Duodenal mucosa (tissue), 2 donors: ENCODE measurements at regions not wholly inside any gene's neighbourhood (a gene's known extent, or its start where the extent isn't known, plus 50 kb on each side); places are given as distances from the start of the nearest gene placed in this dataset.
"Not testable (repeated sequence)": the region's sequence is repeated elsewhere in the genome, so short reads cannot be mapped to it uniquely, and the experiment has no call there.

ENCODE experiments used
- H3K27ac ChIP-seq: one replicate; pipeline ENCODE4 v1.7.0; 2013; ENCODE audit warnings: low read depth, low read length
- H3K27me3 ChIP-seq, 2 donors: one replicate each; pipeline ENCODE4 v1.7.0; 2013; ENCODE audit warnings: low read length in 2 of 2, control low read depth in 1 of 2; ENCODE audit not compliant: insufficient read depth in 2 of 2, control insufficient read depth in 1 of 2
- H3K36me3 ChIP-seq, 2 donors: one replicate each; pipeline ENCODE4 v1.7.0; 2013; ENCODE audit warnings: low read length in 2 of 2, control low read depth in 1 of 2; ENCODE audit not compliant: insufficient read depth in 2 of 2, control insufficient read depth in 1 of 2
- H3K4me1 ChIP-seq, 2 donors: one replicate each; pipeline ENCODE4 v1.7.0; 2013; ENCODE audit warnings: low read length in 2 of 2, control low read depth in 1 of 2; ENCODE audit not compliant: insufficient read depth in 2 of 2, control insufficient read depth in 1 of 2
- H3K4me3 ChIP-seq, 2 donors: one replicate each; pipeline ENCODE4 v1.7.0; 2013; ENCODE audit warnings: low read length in 2 of 2, low read depth in 1 of 2
- H3K9ac ChIP-seq, 2 donors: one replicate each; pipeline ENCODE4 v1.7.0; 2013; ENCODE audit warnings: low read length in 2 of 2, low read depth in 1 of 2
- H3K9me3 ChIP-seq, 2 donors: one replicate each; pipeline ENCODE4 v1.7.0; 2013; ENCODE audit warnings: low read length in 2 of 2, control low read depth in 1 of 2; ENCODE audit not compliant: control insufficient read depth in 1 of 2

DNA sequence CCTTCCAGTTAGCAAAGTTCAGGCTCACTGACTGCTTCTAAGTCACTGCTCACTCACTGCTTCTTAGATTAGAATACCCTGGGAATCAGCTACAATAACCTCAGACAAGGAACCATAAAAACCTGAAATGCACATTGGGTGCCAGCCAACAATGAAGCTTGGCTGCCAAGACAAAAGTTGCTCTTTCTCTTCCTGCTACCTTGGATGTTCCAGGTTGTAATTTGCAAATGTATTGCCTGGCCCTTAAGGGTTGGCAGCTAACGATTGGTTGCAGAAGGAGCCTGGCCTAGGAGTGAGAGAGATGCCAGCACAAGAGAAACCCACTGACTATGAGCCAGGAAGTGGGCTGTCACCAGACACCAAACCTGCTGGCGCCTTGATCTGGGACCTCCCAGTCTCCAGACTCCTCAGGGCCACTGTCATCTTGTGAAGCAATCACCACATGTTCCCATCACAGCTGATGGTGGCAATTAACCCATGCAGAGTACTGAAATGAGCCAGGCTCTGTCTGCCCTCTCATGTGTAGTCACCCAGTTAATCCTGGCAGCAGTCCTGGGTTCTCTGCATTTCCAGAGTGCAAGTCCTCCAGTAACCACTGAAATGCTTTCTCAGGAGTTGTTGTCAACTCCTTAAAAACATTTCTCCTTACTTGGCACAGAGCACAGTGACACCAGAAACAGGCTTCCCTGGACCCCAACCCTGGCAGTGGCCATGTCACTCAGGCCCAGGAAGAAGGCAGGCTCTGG, 240.3 kb upstream of the NPAP1 start:
- not testable (repeated sequence) for H3K4me1 ChIP-seq, H3K9ac ChIP-seq, H3K27ac ChIP-seq, H3K9me3 ChIP-seq, H3K4me3 ChIP-seq, H3K36me3 ChIP-seq, H3K27me3 ChIP-seq

GRCh38 chr15:24437270-24437669, 238.3 kb upstream of the NPAP1 start:
- not testable (repeated sequence) for H3K27ac ChIP-seq, H3K9ac ChIP-seq, H3K9me3 ChIP-seq, H3K4me3 ChIP-seq, H3K27me3 ChIP-seq, H3K4me1 ChIP-seq, H3K36me3 ChIP-seq

DNA sequence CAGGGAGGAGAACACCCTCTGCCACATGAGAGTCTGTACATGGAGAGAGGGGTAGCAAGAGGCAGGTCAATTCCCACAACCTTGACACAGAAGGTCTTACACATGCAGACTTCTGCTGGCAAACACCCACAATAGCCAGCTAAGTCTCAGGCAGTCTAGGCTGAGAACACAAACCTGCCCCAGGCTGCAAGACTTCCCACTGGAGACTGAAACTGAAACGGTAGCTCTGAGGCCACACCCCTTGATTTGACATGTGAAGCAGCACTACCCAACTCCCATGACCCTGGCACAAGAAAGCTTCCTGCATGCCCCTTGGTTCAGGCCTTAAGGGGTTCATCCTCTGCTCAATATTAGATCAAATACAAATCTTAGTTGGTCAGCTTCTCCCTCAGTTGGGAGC, 237.8 kb upstream of the NPAP1 start:
- H3K9me3 ChIP-seq, H3K4me3 ChIP-seq, H3K27ac ChIP-seq, H3K36me3 ChIP-seq, H3K4me1 ChIP-seq, H3K9ac ChIP-seq, H3K27me3 ChIP-seq: not testable (repeated sequence)

DNA sequence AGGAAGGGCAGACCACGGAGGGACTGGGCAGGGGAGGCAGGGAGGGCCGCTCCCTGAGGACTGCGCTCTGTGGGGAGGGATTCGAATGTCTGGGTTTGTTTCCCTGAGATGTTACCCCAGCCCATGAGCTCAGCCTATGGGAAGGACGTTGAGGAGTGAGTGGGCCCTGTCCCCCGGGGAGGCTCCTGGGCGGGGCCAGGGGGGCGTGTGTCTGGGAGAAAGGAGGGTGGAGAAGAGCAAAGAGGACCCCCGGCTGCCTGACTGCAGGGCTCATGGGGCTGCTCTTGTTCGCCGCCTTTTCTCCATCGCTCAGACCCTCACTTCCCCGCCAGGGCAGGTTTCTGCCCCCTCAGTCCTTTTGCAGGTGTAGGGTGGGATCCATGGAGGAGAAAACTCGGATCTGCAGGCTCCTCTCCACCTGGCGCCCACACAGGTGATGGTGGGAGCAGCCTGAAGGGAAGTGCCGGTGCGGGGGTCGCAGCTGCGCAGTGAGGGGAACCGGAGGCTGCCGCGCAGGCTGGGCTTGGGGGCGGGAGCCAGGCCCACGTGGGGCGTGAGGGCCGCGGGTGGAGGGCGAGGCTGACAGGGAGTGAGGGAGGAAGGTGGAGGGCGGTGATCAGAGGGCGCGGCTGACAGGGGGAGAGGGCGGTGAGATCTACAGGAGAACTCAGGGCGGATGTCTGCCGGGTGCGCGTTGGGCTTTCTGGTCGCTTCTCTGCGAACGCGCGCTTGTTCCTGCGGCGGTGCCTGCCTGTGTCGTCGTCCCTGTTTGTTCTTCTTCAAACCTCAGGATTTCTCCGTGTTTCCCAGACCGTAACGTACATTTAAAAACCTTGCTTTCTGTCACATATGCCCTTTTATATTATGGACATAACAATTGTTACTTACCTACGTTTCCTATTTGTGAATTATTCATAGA, 198.2 kb upstream of the NPAP1 start:
- H3K9ac ChIP-seq, H3K36me3 ChIP-seq, H3K27ac ChIP-seq, H3K9me3 ChIP-seq, H3K27me3 ChIP-seq, H3K4me3 ChIP-seq, H3K4me1 ChIP-seq: not testable (repeated sequence)

- H3K4me3 ChIP-seq, H3K27ac ChIP-seq, H3K27me3 ChIP-seq, H3K9ac ChIP-seq, H3K9me3 ChIP-seq, H3K36me3 ChIP-seq, H3K4me1 ChIP-seq: not testable (repeated sequence)
Observed at GRCh38 chr15:24485885-24486567, 189.5 kb upstream of the NPAP1 start.

- not testable (repeated sequence) for H3K36me3 ChIP-seq, H3K4me1 ChIP-seq, H3K9me3 ChIP-seq, H3K4me3 ChIP-seq, H3K9ac ChIP-seq, H3K27ac ChIP-seq, H3K27me3 ChIP-seq
Observed at GRCh38 chr15:24488164-24488907, 187.2 kb upstream of the NPAP1 start.

GRCh38 chr15:24505216-24505615, 170.4 kb upstream of the NPAP1 start:
- not testable (repeated sequence) for H3K27ac ChIP-seq, H3K27me3 ChIP-seq, H3K4me3 ChIP-seq, H3K4me1 ChIP-seq, H3K36me3 ChIP-seq, H3K9ac ChIP-seq, H3K9me3 ChIP-seq

GRCh38 chr15:24509714-24510113, 165.9 kb upstream of the NPAP1 start:
- not testable (repeated sequence) for H3K36me3 ChIP-seq, H3K27ac ChIP-seq, H3K9me3 ChIP-seq, H3K4me1 ChIP-seq, H3K9ac ChIP-seq, H3K4me3 ChIP-seq, H3K27me3 ChIP-seq

- not testable (repeated sequence) for H3K4me1 ChIP-seq, H3K9me3 ChIP-seq
Observed at GRCh38 chr15:24511598-24511997, 164.0 kb upstream of the NPAP1 start.

GRCh38 chr15:24518772-24519171, 156.8 kb upstream of the NPAP1 start:
- H3K9me3 ChIP-seq, H3K27me3 ChIP-seq, H3K4me3 ChIP-seq, H3K9ac ChIP-seq, H3K36me3 ChIP-seq, H3K27ac ChIP-seq, H3K4me1 ChIP-seq: not testable (repeated sequence)

More at GRCh38 chr15:24511598-24511997, 164.0 kb upstream of the NPAP1 start:
- not testable (repeated sequence) for H3K4me3 ChIP-seq, H3K27me3 ChIP-seq, H3K9ac ChIP-seq, H3K27ac ChIP-seq, H3K36me3 ChIP-seq
